Stimulated activated CD8-positive, alpha-beta memory T cell treated with anti-CD3 and anti-CD28 coated beads, Interleukin-2, amount 100 ng/mL, for 1 hour (primary cell): ENCODE measurements at regions not wholly inside any gene's neighbourhood (a gene's known extent, or its start where the extent isn't known, plus 50 kb on each side); places are given as distances from the start of the nearest gene placed in this dataset.
"Not testable (repeated sequence)": the region's sequence is repeated elsewhere in the genome, so short reads cannot be mapped to it uniquely, and the experiment has no call there.

Experiments used
- DNase-seq, 2 donors: peaks; one replicate each; pipeline ENCODE4 v3.0.0-alpha.2; 2020; ENCODE audit warnings: low read depth in 2 of 2

DNA sequence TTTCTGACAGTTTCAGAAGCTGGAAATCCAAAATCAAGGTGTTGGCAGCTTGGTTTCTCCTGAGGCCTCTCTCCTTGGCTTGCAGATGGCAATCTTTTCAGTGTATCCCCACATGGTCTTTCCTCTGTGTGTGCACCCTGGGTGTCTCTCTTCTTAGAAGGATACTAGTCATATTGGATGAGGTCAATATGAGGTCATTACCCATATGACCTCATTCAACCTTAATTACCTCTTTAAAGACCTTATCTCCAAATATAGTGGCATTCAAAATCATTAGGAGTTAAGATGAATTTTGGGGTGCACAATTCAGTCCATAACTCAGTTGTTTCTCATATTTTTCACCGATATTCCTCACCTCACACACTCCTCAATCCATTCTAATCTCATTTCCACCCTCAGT, 92.4 kb upstream of the TGM3 start:
- DNase-seq = no peak

DNA sequence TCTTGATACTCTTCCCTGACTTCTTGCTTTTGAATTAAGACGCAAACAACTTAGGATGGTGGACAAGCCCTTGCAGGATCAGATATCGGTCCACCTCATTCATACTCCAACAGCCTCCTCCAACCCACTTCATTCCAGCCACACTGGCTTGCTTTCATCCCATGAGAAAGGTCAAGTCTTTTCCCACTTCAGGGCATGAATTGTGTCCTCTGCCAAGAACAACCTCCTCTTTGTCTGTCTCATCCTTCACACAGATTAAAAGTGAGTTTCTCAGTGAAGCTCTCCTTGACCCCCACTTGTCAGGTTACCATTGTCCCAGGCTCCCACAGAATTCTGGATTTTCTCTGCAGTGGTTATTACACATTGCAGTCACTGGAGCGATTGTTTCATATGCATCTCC, 91.8 kb upstream of the TGM3 start:
- no peak for DNase-seq

DNA sequence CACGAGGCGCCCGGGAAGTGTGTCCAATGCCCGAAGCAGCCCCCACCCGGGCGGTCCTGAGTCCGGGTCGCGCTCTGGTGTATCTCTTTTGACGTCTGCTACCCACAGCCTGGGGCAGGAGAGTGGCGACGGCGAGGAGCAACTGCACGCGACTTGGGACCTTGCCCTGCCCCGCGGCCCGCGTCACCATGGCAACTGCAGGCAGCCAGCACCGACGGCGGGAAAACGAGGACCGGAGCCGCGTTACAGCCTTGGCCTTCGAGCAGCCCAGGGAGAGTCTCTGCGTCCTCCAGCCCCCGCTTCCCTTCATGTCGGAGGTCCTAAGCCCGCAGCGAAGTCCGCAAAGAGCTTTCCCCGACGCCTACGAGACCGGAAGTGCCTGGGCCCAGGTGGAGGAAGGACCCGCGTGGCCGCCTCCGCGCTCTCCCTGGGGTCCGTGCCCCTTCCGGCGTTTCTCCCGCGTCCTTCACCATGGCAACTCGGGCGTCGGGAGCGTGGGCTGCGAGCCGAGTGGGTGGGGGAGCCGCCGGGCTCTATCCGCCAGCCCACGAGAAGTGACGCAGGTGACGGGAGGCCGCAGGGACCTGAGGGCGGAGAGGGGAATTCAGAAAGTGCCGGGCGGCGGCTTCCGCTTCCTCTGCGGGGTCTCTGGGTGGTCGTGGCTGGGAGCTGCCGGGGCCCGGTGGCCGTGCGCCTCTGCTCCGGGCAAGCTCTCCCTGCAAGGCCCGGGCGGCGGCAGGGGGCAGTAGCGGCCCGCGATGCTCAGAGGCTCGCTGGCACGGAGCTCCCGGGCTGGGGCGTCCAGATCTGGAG, 88.6 kb upstream of the TGM3 start:
- peak; percentile 16 to 19 for DNase-seq

DNA sequence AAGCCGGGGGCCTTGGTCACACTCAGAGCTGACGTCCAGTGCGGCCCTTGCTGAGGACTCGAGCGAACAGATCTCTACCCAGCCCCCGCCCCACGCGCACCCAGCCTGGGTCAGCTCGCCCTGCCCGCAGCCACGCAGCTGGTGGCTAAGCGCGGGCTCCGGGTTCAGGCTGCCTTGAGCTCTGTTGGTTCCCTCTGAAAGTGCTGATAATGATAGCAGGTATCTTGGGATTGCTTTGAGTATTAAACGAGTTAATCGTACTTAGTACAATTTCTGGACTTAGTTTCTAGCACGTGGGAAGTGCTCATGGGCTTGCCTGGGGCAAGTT, 88.1 kb upstream of the TGM3 start:
- DNase-seq = no peak

DNA sequence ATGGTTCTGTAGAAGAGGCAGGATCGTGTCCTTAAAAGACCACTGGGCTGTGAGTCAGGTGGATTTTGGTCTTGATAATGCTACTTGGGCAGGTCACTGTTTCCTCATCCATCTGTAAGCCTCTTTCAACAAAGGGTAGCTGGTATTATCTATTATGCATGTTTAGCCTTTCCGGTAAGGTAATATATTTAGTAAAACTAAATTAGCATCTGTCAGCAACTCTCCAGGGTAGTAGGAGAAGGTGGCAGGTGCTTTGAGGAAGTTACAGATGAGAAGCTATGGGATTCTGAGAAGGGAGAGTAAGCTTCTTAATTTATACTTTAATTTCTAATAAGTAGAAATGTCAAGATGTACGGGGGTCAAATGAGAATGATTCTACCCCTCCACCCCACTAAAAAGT, 86.9 kb upstream of the TGM3 start:
- DNase-seq = no peak

DNA sequence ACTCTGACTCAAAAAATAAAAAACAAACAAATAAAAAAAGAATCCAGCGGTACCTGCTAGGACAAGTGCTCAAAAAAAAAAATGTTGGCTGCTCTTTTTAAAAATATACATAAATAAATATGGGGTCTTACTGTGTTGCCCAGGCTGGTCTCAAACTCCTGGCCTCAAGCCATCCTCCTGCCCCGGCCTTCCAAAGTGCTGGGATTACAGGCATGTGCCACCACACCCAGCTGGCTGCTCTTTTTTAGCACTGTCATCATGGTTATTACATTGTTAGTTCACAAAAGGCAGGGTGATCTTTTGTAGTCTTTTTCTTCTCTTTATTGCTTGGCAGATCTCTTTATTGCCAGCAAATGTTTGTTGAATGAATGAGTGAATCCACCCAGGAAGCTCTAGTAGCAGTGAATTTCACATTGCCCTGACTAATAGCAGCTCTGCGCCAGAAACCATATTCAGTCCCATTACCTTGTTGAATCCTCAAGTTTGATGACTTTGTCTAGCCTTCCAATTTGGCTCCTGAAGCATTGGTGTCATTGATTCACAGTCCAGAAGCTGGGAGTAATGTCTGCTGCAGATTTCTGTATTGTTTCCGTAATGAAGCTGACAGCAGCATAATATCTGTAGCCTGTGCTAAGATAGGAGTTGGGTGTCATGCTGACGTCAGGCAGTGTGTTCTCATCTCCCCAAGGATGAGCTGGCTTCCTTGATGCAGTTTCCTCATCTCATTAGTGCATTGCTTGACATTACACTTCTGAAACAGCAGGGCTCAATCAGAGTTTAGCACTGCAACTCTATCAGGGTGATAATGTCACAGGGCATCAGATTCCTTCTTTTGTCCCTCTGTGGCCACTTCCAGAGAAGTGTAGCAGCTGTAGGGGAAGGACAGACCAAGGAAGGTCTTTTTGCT, 84.9 kb upstream of the TGM3 start:
- no peak for DNase-seq

DNA sequence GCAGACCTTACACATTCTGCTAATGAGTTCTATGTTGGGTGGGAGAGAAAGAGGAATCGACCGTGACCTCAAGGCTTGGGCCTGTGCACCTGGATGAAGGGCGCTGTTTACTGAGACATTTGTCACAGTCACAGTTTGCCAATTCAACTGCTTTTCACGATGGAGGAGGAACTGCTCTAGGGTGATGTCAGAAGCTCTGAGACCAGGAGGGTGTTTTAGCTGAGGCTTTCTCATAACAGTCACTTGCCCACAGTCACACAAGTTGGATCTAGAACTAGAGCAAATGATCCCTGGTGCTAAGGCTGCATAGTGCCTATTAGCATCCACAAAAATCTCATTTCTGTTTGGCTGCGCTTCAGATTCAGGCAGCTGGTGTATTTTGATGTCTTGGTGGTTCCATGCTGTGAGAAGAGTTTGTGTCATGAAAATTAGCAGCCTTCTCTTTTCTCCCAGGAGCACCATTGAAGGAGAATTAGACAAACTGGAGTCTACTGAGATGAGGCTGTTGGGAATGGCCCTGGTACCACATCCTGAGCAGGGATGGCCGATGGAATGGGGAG, 83.3 kb upstream of the TGM3 start:
- DNase-seq = no peak

DNA sequence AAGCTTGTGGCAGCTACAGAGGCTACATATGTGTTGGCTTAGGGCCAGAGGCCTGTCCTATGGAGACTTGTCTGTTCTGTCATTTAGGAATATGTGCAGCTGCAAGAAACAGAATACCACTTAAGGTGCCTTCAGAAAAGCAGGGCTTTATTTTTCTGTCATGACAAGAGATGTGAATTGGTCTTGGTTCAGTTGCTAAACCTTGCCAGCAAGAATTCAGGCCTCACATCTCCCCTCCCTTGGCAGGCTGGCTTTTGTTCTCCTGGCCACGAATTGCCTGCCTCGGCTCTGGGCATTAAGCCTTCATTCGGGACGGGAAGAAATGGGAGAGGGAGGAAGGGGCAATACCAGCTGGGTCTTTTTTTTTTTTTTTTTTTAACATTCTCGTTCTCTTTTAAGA, 82.4 kb upstream of the TGM3 start:
- DNase-seq = no peak

DNA sequence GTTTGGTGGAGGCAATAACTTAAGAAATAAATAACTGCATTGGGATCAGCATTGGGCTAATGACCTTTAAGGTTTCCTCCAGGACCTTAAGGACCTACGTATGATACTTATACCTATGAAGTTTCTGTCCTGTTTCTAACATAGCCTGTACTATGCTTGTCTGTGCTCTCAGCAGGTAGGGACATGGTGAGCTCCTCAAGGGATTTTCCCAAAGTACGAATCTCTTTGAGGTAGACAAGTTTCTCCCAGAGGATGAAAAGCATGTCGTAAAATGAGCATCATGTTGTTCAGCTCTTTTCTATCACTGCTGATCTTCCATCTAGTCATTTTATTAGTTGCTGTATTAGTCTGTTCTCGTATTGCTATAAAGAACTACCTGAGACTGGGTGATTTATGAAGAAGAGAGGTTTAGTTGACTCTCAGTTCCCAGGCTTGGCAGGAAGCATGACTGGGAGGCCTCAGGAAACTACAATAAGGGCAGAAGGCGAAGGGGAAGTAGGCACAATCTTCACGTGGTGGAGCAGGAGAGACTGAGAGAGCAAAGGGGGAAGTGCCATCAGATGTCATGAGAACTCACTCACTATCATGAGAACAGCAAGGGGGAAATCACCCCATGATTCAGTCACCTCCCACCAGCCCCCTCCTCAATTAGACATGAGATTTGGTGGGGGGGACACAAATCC, 77.8 kb upstream of the TGM3 start:
- DNase-seq = no peak

DNA sequence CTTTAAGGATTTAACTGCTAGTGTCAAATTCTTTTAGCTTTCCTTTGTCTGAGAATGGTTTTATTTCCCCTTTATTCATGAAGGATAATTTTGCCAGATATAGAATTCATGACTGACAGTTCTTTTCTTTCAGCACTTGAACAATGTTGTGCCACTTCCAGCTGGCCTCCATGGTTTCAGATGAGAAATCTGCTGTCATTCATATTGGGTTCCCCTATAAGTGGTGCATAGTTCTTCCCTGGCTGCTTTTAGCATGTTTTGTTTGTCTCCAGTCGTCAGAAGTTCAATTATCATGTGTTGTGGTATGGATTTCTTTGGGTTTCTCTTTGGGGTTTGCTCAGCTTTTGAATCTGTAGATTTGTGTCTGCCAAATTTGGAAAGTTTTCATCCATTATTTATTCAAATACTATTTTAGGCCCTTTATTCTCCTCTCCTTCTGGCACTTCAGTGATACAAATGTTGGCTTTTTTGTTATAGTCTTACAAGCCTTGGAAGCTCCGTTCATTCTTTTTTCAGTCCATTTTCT, 76.3 kb upstream of the TGM3 start:
- DNase-seq = no peak

DNA sequence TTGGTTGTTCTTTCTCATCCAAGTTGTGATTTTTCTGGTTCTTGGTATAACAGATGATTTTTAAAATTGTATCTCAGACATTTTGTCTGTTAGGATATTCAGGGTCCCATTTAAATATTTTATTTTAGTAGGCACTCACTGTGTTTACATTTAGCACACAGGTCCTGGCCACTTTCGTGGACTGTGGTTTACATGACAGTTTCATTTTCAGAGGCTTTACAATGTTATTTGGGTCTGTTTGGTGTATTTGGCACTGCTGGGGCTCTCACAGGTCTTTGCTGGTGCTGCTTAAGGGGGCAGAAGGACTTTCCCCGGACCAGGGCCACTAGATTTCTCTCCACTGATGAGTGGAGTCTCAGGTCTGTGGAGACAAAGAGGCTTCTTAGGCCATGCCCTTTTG, 75.5 kb upstream of the TGM3 start:
- DNase-seq = no peak

DNA sequence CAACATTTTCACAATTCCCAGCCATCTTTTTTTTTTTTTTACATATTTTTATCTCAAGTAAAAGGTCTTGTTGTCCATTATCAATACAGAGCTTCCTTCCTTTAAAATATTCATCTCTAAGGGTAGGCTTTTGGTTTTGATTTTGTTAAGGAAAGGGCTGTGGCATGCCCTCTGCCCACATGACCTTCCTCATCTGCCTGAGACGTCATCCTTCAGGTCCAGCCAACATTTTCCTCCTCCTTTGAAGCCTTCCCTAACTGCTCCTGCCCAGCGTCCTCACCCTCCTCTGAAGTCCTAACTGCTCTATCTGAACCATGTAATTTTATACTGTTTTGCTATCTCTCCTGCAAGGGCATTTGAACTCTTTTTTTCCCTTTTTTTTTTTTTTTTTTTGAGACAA, 73.9 kb upstream of the TGM3 start:
- no peak for DNase-seq

DNA sequence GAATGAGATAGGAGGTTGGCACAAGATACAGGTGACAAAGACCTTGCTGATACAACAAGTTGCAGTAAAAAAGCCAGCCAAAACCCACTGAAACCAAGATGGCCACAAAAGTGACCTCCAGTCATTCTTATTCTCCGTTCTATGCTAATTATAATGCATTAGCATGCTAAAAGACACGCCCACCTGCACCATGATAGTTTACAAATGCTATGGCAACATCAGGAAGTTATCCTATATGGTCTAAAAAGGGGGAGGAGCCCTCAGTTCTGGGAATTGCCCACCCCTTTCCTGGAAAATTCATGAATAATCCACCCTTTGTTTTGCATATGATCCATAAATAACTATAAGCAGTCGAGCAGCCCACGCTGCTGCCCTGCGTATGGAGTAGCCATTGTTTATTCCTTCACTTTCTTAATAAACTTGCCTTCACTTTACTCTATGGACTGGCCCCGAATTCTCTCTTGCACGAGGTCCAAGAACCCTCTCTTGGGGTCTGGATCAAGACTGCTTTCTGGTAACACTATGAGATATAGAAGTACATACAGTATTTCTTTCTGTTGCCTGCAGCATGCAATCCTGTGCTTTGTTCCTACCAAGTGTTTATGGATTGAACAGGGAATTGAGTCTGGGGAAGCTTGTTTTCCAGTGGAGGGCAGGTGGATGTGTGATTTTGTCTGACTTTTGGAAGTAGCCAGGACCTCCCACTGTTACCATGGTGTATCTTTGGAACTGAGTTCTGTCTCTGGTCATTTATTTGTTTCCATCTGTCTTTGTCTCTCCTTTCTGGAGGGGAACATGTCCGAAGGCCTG, 72.0 kb upstream of the TGM3 start:
- DNase-seq = no peak

DNA sequence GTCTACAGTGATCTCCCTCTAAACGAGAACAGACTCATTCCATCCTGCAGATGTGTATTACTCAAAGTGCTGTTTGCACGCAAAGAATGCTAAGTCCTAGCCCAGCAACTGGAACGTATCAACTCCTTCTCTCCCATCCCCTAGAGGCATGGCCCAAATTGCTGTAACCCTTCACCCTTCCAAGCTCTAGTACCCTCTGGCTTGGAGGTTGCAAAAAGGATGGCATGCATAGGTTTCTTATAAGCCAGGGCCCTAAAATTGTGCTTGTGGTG, 71.5 kb upstream of the TGM3 start:
- no peak for DNase-seq

DNA sequence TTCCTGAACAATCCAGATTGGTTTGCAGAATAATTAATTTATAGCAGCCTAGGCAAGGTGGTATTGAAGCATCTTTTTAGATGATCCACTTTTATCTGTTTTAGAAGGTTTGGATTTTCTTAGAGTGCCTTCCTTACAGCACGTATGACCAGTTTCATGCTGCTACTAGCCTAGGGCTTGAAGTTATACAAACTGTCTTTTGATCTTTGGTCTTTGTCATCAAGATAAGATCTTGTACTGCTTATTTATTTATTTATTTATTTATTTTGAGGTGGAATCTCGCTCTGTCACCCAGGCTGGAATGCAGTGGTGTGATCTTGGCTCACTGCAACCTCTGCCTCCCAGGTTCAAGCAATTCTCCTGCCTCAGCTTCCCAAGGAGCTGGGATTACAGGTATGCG, 68.5 kb upstream of the TGM3 start:
- DNase-seq = not testable (repeated sequence)

DNA sequence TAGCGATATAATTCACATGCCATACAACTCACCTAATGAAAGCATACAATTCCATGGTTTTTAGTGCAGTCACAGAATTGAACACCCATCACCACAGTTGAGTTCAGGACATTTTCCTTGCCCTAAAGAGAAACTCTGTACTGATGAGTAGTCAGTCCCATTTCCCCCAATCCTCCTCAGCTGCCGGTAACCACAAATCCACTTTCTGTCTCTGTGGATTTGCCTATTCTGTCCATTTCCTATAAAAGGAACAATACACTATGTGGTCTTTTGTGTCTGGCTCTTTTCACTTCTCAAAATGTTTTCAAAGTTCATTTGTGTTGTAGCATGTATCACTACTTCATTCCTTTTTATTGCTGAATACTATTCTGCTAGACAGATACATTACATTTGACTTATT, 67.9 kb upstream of the TGM3 start:
- no peak for DNase-seq

DNA sequence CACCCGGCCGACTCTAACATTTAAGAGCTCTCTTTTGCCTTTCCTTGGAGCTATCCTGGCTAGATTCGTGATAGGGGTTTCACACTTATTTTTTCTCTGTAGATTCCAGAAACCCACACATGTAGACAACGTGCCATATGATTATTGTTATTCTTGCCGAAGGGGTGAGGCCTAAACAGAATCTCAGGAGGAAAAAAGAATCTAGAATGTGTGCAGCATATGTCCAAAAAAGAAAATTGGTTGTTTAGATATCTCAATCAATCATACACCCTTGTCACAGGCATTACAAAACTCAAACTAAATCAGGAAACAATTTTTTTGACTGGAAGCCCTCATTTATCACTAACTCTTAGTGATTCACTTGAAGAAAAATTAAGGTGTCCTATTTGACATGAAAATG, 66.9 kb upstream of the TGM3 start:
- no peak for DNase-seq

DNA sequence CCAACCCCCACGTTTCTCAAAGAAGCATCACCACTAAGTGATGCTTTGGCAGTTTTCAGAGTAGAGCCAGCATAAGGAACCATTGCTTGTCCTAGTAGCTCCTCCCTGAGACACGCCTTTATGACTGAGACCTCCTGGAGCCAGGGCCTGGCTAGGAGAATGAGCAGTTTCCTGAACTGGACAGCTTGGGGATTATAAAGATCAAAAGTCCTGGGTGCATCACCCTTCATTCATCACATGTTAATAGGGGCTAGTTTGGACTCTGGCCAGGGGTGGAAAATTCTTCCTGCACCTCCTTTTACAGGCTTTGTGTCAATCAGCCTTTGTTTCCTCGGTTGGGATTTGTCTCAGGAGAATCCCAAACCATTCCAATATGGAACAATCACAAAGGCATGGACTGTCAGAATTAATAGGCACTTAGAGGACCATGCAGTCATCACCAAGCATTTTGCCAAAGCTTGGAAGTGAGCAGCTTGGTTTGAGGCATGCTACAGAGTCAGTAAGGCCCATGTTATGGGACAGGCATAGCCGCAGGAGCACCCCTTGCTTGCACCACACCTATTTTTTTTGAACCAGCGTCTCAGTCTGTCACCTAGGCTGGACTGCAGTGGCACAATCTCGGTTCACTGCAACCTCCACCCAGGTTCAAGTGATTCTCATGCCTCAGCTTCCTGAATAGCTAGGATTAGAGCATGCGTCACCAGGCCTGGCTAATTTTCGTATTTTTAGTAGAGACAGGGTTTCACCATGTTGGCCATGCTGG, 64.9 kb upstream of the TGM3 start:
- no peak for DNase-seq

DNA sequence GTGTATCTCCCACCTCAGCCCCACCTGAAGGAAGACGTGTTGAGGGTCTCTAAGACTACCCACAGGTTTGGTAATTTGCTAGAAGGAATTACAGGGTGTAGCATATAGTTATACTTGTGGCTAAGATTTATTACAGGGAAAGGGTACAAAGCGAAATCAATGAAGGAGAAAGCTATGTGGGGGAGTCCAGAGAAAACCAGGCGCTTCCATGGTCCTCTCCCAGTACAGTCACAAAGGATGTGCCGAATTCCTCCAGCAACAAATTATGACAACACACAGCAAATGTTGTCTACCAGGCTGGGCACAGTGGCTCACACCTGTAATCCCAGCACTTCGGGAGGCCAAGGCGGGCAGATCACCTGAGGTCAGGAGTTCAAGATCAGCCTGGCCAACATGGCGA, 64.1 kb upstream of the TGM3 start:
- no peak for DNase-seq

DNA sequence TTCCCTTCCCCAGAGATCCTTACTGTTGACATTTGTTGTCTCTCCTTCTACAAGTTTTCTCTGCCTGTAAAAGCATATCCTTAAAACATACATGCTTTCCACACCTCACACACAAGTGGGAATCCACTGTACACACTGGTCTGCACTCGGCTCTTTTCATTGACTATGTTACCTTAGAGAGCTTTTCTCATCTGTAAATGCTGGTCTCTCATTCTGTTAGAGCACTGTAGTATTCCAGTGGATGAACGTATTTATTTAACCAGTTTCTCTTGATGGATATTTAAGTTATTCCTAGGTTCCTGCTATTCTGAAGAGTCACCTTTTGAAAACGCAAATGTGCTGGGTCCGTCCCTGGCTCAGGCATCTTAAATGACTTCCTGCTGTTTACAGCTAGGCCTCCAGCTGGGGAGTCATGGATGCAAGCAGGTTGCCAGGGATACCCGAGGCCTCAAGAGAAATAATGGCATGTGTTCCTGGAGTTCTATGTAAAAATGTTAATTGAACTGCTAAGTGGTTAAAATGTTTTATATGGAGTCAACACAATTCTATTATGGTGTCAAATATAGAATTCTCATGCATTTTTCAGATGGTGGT, 61.1 kb upstream of the TGM3 start:
- DNase-seq = no peak
